ENCODE measurements at regions not wholly inside any gene's neighbourhood (a gene's known extent, or its start where the extent isn't known, plus 50 kb on each side); places are given as distances from the start of the nearest gene placed in this dataset.
A peak's percentile ranks its signal among the peaks of the same experiment; 100 is the strongest.

- Histone ChIP-seq H2AFZ (ENCODE audit: low read length) (no peak overlapping the region), H4K20me1 (ENCODE audit: insufficient read depth, low read length) (no peaks in the 10 kb centered on the region), H3K4me3 (ENCODE audit: insufficient read depth, low read length) (no peak overlapping the region), H3K4me1 (ENCODE audit: insufficient read depth, low read length) (peaks cover 16% of the 10 kb centered on the region), H3K27me3 (ENCODE audit: insufficient read depth, low read length) (no peaks in the 10 kb centered on the region), H3K27ac (ENCODE audit: low read depth, low read length) (no peak overlapping the region), H3K36me3 (ENCODE audit: insufficient read depth, low read length) (no peaks in the 10 kb centered on the region), H3K4me2 (ENCODE audit: insufficient read depth, low read length) (no peak overlapping the region), H3K9me3 (ENCODE audit: low read depth, low read length) (no peaks in the 10 kb centered on the region), H3K79me2 (ENCODE audit: insufficient read depth, low read length) (no peaks in the 10 kb centered on the region)
- TF ChIP-seq CTCF (IDR thresholded peaks at IDR 0.05; ENCODE audit: extremely low read depth, low read depth, low read length): no peak
- no peak for DNase-seq (ENCODE audit: insufficient read length, low spot score, missing footprints)
Observed at GRCh38 chr16:59887856-59888255, 1153.7 kb upstream of the GOT2 start.

GRCh38 chr16:59886021-59886420 is 1151.9 kb upstream of the GOT2 start:
- peak overlapping the region; percentile 48 for H3K4me2 ChIP-seq (ENCODE audit: insufficient read depth, low read length)
- DNase-seq (ENCODE audit: insufficient read length, low spot score, missing footprints): peak; percentile 53
- H3K4me3 ChIP-seq (ENCODE audit: insufficient read depth, low read length): no peak overlapping the region
- no peaks in the 10 kb centered on the region for H3K27me3 ChIP-seq (ENCODE audit: insufficient read depth, low read length)
- H3K27ac ChIP-seq (ENCODE audit: low read depth, low read length): no peak overlapping the region
- H4K20me1 ChIP-seq (ENCODE audit: insufficient read depth, low read length): no peaks in the 10 kb centered on the region
- no peaks in the 10 kb centered on the region for H3K9me3 ChIP-seq (ENCODE audit: low read depth, low read length)
- no peaks in the 10 kb centered on the region for H3K79me2 ChIP-seq (ENCODE audit: insufficient read depth, low read length)
- no peak overlapping the region for H2AFZ ChIP-seq (ENCODE audit: low read length)
- H3K4me1 ChIP-seq (ENCODE audit: insufficient read depth, low read length): peaks cover 16% of the 10 kb centered on the region
- TF ChIP-seq CTCF (IDR thresholded peaks at IDR 0.05; ENCODE audit: extremely low read depth, low read depth, low read length): no peak
- H3K36me3 ChIP-seq (ENCODE audit: insufficient read depth, low read length): no peaks in the 10 kb centered on the region

- no peak for TF ChIP-seq CTCF (IDR thresholded peaks at IDR 0.05; ENCODE audit: extremely low read depth, low read depth, low read length)
- no peak overlapping the region for H3K4me3 ChIP-seq (ENCODE audit: insufficient read depth, low read length)
- H3K27ac ChIP-seq (ENCODE audit: low read depth, low read length): no peak overlapping the region
- H3K4me1 ChIP-seq (ENCODE audit: insufficient read depth, low read length): peaks cover 10% of the 10 kb centered on the region
- no peaks in the 10 kb centered on the region for H3K27me3 ChIP-seq (ENCODE audit: insufficient read depth, low read length)
- no peaks in the 10 kb centered on the region for H3K36me3 ChIP-seq (ENCODE audit: insufficient read depth, low read length)
- no peaks in the 10 kb centered on the region for H3K79me2 ChIP-seq (ENCODE audit: insufficient read depth, low read length)
- no peak overlapping the region for H3K4me2 ChIP-seq (ENCODE audit: insufficient read depth, low read length)
- DNase-seq (ENCODE audit: insufficient read length, low spot score, missing footprints): no peak
- H3K9me3 ChIP-seq (ENCODE audit: low read depth, low read length): no peaks in the 10 kb centered on the region
- no peaks in the 10 kb centered on the region for H4K20me1 ChIP-seq (ENCODE audit: insufficient read depth, low read length)
- no peak overlapping the region for H2AFZ ChIP-seq (ENCODE audit: low read length)
Observed at GRCh38 chr16:59881376-59881775, 1147.3 kb upstream of the GOT2 start.

- Histone ChIP-seq H2AFZ (ENCODE audit: low read length) (no peak overlapping the region), H3K4me2 (ENCODE audit: insufficient read depth, low read length) (no peak overlapping the region), H4K20me1 (ENCODE audit: insufficient read depth, low read length) (no peaks in the 10 kb centered on the region), H3K4me3 (ENCODE audit: insufficient read depth, low read length) (no peak overlapping the region), H3K4me1 (ENCODE audit: insufficient read depth, low read length) (peaks cover 6% of the 10 kb centered on the region), H3K79me2 (ENCODE audit: insufficient read depth, low read length) (no peaks in the 10 kb centered on the region), H3K9me3 (ENCODE audit: low read depth, low read length) (no peaks in the 10 kb centered on the region), H3K27ac (ENCODE audit: low read depth, low read length) (no peak overlapping the region), H3K36me3 (ENCODE audit: insufficient read depth, low read length) (no peaks in the 10 kb centered on the region), H3K27me3 (ENCODE audit: insufficient read depth, low read length) (no peaks in the 10 kb centered on the region)
- TF ChIP-seq CTCF (IDR thresholded peaks at IDR 0.05; ENCODE audit: extremely low read depth, low read depth, low read length): no peak
- DNase-seq (ENCODE audit: insufficient read length, low spot score, missing footprints): no peak
Observed at GRCh38 chr16:59880611-59881010, 1146.5 kb upstream of the GOT2 start.
